NCI-H2107 (cell line): ENCODE measurements at regions not wholly inside any gene's neighbourhood (a gene's known extent, or its start where the extent isn't known, plus 50 kb on each side); places are given as distances from the start of the nearest gene placed in this dataset.

Experiments
- DNase-seq: peaks from one replicate; lab custom pipeline; 2025; lab: John Stamatoyannopoulos, UW

DNA sequence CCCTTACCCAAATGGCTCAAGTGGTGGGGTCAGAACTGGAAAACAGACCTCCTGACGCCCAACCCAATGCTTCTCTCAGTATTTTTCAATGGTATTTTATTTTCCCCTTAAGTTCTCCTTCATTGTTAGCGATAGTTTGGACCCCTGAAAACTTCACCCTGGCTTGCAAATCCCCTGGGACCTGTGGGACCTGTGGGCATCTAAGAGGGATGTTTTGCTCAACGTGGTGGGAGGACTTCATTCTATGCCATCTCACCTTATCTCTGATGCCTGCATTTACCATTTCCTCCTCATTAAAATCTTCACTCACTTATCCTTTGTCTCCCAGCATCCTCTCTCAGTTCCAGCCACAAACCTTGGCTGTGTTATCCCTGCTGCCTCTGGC lies 59.4 kb upstream of the GZMB start:
- no peak for DNase-seq

DNA sequence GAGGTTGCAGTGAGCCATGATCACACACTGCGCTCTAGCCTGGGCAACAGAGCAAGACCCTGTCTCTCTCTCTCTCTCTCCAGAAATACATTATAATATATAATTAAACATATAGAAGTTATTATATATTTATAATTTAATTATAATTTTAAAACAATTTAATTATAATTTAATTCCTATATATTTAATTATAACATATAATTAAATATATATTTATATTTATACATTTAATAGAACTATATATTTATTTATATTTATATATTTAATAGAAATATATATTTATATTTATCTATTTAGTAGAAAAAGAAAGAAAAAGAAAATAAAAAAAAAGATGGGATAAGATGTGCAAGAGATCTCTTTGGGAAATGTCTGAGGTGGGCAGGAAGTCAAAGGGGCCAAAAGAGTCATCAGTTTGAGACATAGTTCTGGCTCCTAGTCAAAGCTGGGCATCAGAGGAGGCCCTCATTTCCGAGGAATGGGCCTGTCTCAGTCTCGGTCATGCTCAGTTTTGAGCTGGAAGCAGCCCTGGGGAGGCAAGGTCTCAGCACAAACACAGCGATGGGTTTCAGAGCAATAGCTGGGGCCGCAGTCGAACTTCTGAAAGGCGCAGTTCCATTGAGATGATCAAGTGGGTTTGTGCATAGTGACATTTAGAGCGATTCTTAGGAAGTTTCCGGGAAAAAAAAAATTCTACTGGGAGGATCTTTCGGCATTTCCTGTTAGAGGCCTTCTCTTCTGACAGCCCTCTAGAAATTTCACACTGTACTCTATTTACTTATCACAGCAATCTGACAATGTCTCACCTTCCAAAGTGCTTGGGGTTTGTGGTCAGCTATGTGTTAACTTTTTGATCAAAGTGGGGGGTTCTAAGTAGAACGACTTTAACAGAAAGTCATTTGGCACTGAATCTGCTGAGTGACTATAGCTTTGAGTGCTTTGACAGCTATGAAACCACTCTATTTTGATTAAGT lies 58.7 kb upstream of the GZMB start:
- no peak for DNase-seq

DNA sequence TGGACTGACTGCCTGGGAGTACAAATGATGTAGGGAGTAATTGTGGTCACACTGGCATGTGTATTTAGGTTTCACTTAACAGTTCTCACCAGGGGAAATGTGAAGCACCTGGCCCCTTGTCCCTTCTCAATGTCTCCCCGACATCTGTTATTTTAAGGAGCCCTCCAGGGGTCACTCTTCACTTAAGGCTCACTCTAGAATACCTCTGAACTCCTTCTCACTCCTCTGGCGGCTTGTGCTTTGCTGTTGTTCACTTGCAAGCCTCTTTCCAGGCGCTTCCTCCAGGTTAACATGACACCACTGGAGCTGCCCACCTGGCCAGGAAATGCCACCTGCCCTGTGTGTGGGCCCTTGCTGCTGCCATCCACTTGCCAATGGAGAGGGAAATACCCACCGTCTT lies 56.5 kb upstream of the GZMB start:
- peak; percentile 61 for DNase-seq

DNA sequence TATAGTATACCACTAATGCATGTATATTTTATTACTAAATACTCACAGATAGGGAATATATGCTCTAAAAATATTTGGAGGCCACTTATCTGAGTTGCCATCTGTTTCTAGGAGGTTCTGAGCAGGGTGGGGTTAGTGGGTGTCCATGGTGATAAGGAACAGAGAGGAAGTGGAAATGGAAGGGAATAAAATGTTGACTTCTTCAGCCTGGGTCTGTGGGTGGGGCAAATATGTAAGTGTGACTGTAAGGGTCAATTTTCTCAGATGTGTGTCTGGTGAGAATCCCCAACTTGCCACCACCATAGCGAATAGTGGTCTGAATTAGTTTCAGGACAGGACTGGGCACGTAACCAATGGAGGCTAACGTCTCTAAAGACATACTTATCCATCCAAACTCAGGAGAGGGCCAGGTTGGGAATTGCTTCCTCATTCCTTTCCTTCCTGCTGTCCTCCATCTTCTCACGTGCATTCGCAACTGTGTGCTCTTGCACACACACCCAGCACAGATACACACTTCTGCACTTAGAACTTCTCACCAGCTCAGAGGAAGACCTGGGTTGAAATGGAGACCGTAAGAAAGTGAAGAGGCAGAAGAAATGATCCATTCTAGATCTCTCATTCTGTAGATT lies 54.2 kb upstream of the GZMB start:
- no peak for DNase-seq
